Vagina (tissue), 2 donors: ENCODE measurements at regions not wholly inside any gene's neighbourhood (a gene's known extent, or its start where the extent isn't known, plus 50 kb on each side); places are given as distances from the start of the nearest gene placed in this dataset.

Experiments
- POLR2A ChIP-seq, 2 donors: fragments of 450-650 bp; IDR thresholded peaks; one replicate each; pipeline ENCODE4 v1.6.1; 2017; ENCODE audit warnings: antibody characterized with exemption in 2 of 2, mild to moderate bottlenecking in 2 of 2, moderate library complexity in 2 of 2
- POLR2AphosphoS5 ChIP-seq, 2 donors: sonication (generic); formaldehyde crosslinking; IDR thresholded peaks; one replicate each; pipeline ENCODE4 v1.9.0; 2017; ENCODE audit warnings: antibody characterized with exemption in 2 of 2, mild to moderate bottlenecking in 2 of 2, low read depth in 1 of 2; ENCODE audit not compliant: insufficient read depth in 1 of 2
- TF ChIP-seq, protein P1 (sequence below), 3 experiments: fragments of 450-650 bp in 2 of 3; fragments of 200-600 bp in 1 of 3; sonication (generic) in 1 of 3; IDR thresholded peaks; one replicate each; pipeline ENCODE4 v1.5.1; 2017 to 2019; ENCODE audit warnings: antibody characterized with exemption in 3 of 3, mild to moderate bottlenecking in 2 of 3, moderate library complexity in 2 of 3

DNA sequence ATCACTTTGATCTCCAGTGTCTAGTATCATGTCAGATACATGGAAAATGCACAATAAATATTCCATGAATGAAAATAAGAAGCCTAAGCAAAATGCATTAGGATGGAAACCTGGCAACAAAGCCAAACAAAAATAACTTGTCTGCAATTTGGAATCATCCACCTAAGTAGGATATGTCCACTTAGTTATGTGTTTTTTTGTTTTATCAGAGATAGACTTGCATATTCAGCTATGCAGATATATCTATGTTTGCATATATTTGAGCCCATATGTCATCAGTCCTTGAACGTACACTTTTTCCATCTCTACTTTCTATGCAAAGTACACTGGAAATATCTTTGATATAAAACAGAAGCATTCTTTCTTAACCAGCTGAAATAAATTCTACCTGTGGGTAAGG lies 707.1 kb downstream of the EFNA5 start:
- TF ChIP-seq, protein P1, sequence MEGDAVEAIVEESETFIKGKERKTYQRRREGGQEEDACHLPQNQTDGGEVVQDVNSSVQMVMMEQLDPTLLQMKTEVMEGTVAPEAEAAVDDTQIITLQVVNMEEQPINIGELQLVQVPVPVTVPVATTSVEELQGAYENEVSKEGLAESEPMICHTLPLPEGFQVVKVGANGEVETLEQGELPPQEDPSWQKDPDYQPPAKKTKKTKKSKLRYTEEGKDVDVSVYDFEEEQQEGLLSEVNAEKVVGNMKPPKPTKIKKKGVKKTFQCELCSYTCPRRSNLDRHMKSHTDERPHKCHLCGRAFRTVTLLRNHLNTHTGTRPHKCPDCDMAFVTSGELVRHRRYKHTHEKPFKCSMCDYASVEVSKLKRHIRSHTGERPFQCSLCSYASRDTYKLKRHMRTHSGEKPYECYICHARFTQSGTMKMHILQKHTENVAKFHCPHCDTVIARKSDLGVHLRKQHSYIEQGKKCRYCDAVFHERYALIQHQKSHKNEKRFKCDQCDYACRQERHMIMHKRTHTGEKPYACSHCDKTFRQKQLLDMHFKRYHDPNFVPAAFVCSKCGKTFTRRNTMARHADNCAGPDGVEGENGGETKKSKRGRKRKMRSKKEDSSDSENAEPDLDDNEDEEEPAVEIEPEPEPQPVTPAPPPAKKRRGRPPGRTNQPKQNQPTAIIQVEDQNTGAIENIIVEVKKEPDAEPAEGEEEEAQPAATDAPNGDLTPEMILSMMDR (IDR thresholded peaks at IDR 0.05): no peak
- TF ChIP-seq POLR2A (IDR thresholded peaks at IDR 0.05) (no peak), POLR2AphosphoS5 (IDR thresholded peaks at IDR 0.05; ENCODE audit: insufficient read depth in 1 of 2, low read depth in 1 of 2) (no peak)
